COLO668 (cell line): ENCODE measurements at regions not wholly inside any gene's neighbourhood (a gene's known extent, or its start where the extent isn't known, plus 50 kb on each side); places are given as distances from the start of the nearest gene placed in this dataset.

ENCODE experiments used
- DNase-seq: peaks from one replicate; lab custom pipeline; 2025; ENCODE audit not compliant: unreplicated experiment; lab: John Stamatoyannopoulos, UW

- peak; percentile 37 for DNase-seq
Observed at GRCh38 chr11:126129727-126130671, 67.3 kb upstream of the CDON start.

DNA sequence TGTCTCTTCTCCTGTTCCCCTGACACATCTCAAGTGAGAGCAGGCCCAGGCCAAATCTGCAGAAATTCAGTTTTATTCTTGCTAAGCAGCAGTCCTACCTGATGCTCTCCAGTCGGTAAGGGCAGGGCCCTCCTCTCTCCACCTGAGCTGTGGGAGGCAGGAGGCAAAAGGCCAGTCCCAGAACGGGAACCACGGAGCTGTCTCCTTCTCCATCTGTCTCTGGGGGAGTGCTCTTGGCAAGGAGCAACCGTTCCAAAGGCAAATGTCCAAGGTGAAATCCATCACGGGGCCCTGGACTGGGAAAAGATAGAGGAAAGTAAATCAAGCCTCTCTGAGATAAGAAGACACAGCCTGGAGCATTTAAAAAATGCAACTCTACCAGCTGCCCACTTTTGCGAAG is 65.2 kb upstream of the CDON start:
- DNase-seq = no peak

GRCh38 chr11:126127284-126127845 is 64.7 kb upstream of the CDON start:
- DNase-seq = no peak

- no peak for DNase-seq
Observed at GRCh38 chr11:126124231-126124661, 61.6 kb upstream of the CDON start.

- DNase-seq = no peak
Observed at GRCh38 chr11:126123686-126124085, 61.0 kb upstream of the CDON start.

DNA sequence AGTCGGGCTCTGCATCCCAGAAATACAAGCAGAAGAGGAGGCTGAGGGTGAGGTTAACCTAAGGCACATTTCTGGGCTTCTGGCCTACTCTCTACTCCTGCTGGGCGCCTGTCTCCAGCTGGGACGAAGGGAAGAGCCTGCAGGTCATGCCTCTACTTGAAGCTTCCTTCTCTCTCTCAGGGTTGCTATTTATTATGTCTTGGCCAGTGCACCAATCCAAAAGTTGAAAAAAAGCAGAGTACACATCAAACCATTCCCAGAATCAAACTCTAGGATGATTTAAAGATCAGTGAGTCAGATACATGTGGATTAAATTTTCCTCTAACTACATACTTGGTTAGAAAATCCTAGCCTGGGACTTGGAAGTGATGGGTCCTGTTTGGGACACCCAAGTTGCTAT is 60.2 kb upstream of the CDON start:
- DNase-seq = no peak

DNA sequence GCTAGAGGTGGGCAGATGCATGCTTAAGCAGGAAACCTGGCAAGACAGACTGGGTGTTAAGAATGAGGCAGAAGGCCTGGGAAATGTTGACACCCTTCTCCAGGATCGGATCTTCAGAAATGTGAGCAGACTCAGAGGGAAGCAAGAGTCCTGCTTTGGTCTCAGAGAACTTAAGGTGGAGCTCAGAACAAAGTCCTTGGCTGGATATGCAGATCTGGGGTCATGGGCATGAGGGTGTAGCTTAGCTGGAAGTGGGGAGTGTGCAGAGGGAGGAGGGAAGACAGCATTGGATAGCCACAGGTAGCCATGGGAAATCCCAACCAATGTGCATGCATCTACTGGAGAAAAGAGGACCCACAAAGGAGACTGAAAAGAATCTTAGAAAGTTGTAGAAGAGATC is 58.6 kb upstream of the CDON start:
- DNase-seq = no peak

DNA sequence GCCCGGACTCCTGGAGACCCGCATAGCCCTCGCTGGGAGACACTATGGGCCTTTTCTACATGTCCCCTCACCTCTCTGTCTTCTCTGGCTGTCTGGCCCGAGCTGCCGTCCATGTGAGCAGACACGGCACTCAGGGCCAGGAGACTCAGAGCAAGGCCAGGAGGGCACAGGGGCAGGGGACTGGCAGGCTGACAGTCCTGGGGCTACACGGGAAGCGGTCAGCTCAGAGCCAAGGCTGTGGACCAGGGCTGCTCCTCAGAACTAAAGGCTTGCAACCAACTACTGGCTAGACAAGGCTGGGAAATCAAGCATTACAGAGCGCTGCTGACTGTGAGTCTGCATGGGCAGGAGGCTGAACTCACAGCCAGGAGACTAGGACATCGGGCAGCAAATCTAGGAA is 56.1 kb upstream of the CDON start:
- DNase-seq = no peak

GRCh38 chr11:126115816-126116331 is 53.2 kb upstream of the CDON start:
- DNase-seq = peak; percentile 89

DNA sequence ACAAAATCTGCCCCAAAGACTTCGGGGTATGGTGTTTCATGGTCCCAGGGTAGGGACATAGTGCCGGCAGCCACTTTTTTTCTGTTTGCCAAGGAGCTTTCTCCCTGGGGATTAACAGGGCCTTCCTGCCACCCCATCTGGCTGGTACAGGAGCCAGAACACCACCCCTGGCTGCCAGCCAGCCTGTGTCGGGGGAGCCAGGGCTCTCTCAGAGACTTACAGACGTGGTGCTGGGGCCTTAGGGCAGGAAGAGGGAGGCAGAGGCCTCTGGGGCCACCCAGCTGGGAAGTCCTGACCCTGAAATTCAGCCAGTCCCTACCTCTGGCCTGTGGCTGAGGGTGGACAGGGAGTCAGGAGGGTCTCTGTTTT is 52.4 kb upstream of the CDON start:
- DNase-seq = peak; percentile 78

DNA sequence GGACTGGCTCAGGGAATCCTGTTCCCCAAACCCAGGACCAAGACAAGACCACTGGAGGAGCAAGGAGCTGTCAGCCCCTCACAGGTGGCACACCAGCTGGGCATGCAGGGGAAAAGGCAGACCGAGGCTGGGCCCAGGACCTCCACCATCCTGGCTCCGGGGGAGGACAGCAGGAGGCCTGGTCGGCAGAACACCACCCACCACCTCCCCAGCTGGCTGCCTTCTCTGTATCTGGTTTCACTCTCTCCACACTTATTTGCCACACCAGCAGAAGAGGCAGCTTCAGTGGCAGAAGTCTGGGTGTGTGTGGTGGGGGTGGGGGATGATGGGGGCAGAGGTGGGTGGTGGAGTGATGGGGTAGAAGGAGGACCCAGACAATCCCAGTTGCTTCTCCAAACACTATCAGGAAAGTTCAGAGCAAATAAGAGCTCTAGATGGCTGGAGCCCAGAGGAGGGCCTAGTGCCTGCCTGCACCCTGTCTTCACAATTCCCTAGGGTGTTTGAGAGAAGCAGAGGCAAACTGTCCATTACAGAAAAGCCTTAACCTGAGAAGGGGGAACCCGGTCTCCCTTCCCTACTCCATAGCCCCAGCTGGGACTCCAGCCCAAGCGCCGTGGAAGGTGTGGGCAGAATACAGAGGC is 51.9 kb upstream of the CDON start:
- DNase-seq = peak; percentile 41

DNA sequence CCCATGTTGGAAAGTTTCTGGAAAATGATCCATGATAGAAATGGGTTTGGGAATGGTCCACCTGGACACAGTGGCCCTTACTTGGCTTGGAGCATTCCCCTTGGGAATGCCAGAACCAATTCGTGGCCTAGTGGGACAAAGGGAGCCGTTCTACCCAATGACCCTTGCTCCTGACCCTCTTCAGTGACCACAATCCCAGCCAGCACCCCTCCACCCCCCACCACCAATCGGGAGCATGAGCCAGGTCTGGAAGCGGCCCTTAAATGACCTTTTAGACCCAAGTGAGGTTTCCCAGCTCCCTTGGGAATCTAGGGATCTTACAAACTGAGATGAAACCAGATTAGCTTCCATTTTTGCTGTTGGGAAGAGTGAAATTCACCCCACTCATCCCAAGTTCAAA is 51.3 kb upstream of the CDON start:
- DNase-seq = no peak

DNA sequence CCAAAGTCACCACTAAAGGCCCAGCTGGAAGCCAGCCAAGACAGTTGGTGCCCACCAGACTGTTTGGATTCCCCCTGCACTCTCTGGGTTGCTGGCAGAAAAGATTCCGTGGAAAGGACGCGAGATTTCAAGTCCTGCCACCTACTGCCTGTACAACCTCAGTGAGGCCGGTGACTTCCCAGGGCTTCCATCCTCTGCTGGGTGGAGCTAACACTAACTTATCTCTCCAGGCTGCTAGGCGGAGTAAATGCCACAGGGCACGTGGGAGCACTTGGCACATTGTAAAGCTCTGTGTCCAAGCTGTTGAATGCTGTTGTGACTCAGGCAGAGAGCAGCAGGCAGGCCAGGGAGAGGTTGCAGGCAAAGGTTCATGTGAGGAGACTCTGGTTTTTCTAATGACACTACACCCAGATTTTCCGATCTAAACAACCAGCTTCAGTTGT is 50.9 kb upstream of the CDON start:
- peak; percentile 68 for DNase-seq

GRCh38 chr11:126113012-126113411 is 50.3 kb upstream of the CDON start:
- no peak for DNase-seq

DNA sequence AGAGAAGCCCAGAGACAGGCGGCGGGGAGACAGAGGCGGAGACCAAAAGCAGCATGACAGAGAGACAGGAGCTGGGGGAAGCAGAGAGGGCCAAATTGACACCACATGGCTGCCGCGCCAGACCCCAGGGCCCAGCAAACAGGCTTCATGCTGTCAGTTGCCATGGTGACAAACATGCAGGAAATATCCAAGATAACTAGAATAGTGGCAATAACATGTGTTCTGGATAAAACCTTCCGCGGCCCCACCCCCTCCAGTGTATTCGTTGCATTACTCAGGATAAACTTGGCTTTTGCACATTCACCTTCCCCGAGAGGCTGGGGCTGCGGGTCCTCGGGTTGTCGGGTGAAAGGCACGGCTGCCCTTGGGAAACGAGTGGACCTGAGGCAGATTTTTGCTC is 49.9 kb upstream of the CDON start:
- DNase-seq = no peak
